Retinal pigment epithelial cell (primary cell): ENCODE measurements at regions not wholly inside any gene's neighbourhood (a gene's known extent, or its start where the extent isn't known, plus 50 kb on each side); places are given as distances from the start of the nearest gene placed in this dataset.
"Not testable (repeated sequence)": the region's sequence is repeated elsewhere in the genome, so short reads cannot be mapped to it uniquely, and the experiment has no call there.

Source experiments
- DNase-seq: peaks from one replicate; pipeline ENCODE4 v3.0.0-alpha.2; 2010; ENCODE audit warnings: low read depth
- H3K4me3 ChIP-seq: 2 replicates; pipeline ENCODE4 v1.5.1; 2011; ENCODE audit warnings: mild to moderate bottlenecking, low read length, control low read depth, moderate library complexity
- CTCF ChIP-seq: conservative IDR thresholded peaks from 2 replicates; pipeline ENCODE4 v1.5.1; 2011; ENCODE audit warnings: low read depth, low read length, control low read depth, inconsistent platforms

- no peak for TF ChIP-seq CTCF
- H3K4me3 ChIP-seq, result no peak overlapping the region
- no peak for DNase-seq
These were observed 91.0 kb downstream of the FEM1C start for GRCh38 chr5:115453391-115454095.

GRCh38 chr5:115452536-115453235 is 91.9 kb downstream of the FEM1C start:
- DNase-seq, result no peak
- no peak overlapping the region for H3K4me3 ChIP-seq
- TF ChIP-seq CTCF, result no peak

- H3K4me3 ChIP-seq, result no peak overlapping the region
- no peak for TF ChIP-seq CTCF
- no peak for DNase-seq
These were observed 92.5 kb downstream of the FEM1C start for GRCh38 chr5:115452083-115452482.

GRCh38 chr5:115450741-115451140 is 93.8 kb downstream of the FEM1C start:
- no peak overlapping the region for H3K4me3 ChIP-seq
- TF ChIP-seq CTCF, result no peak
- no peak for DNase-seq

- H3K4me3 ChIP-seq, DNase-seq: not testable (repeated sequence)
These were observed 95.9 kb downstream of the FEM1C start for GRCh38 chr5:115448630-115449029.

GRCh38 chr5:115440782-115441451 is 103.7 kb downstream of the FEM1C start:
- no peak overlapping the region for H3K4me3 ChIP-seq
- no peak for DNase-seq
- TF ChIP-seq CTCF, result no peak

GRCh38 chr5:115439639-115440038 is 104.9 kb downstream of the FEM1C start:
- H3K4me3 ChIP-seq, result no peak overlapping the region
- TF ChIP-seq CTCF, result no peak

More at GRCh38 chr5:115439639-115440038, 104.9 kb downstream of the FEM1C start:
- DNase-seq, result no peak
